ENCODE measurements at regions not wholly inside any gene's neighbourhood (a gene's known extent, or its start where the extent isn't known, plus 50 kb on each side); places are given as distances from the start of the nearest gene placed in this dataset.

DNA sequence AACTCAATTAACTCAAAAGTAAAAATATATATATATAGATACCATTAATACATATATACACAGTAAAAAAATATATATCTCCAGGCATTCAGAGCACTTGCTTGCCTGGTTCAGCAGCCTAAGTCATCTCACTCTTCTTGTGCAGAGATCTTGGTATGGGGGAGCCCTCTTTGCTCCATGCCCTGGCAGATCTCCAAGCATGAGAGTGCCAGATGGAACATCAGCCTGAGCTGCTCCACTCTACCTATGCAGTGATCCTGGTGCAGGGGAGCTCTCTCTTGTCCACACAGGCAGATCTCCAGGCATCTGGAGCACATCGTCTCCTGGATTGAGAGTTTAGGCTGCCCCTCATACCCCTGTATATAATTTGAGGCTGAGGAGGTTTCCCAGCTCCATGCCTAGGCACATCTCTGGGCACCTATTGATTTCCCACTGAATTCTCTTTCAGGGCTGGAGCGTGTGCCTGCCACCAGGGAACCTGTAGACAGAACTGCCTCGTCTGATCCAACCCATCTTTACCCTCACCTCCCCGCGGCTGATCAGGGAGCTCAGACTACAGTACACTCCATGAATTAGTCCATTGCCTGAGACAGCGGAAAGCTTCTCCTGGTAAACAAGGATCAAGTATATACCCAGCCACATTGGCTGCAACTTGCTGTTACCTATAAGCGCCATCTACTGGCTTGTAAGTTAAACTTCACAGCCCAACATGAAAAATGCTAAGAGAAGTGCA, 342.4 kb upstream of the GRIA1 start:
- peak overlapping the region; percentile 38 for H3K4me2 ChIP-seq (ENCODE audit: low read length)
- H3K27me3 Mint-ChIP-seq (ENCODE audit: low read depth, unreplicated experiment), result no peaks in the 10 kb centered on the region
- no peak overlapping the region for H3K4me3 Mint-ChIP-seq (ENCODE audit: unreplicated experiment)

DNA sequence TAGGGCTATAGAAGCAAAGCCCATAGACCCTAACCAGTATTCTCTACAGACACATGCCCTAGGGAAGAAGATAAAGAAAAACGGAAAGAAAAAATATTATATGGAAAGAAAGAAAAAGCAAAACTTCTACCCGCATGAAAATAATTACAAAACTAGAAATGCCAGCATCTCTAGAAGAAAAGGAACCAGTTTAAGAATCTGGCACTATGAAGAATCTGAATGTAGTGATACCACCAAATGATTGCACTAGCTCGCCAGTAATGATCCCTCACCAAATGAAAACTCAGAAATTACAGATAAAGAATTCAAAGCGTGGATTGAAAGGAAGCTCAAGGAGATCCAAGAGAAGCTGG, 341.9 kb upstream of the GRIA1 start:
- no peak overlapping the region for H3K4me2 ChIP-seq (ENCODE audit: low read length)
- Mint-ChIP-seq H3K27ac (ENCODE audit: unreplicated experiment) (no peak overlapping the region), H3K4me3 (ENCODE audit: unreplicated experiment) (no peak overlapping the region), H3K36me3 (ENCODE audit: low read depth, unreplicated experiment) (no peaks in the 10 kb centered on the region), H3K4me1 (ENCODE audit: low read depth, unreplicated experiment) (peaks cover 2% of the 10 kb centered on the region), H3K9me3 (ENCODE audit: unreplicated experiment) (peaks cover 5% of the 10 kb centered on the region), H3K27me3 (ENCODE audit: low read depth, unreplicated experiment) (no peaks in the 10 kb centered on the region)
- H3K4me1 ChIP-seq (ENCODE audit: insufficient read depth, low read length), result peaks cover 4% of the 10 kb centered on the region
- no peak overlapping the region for H3K4me3 ChIP-seq (ENCODE audit: insufficient read depth, low read depth, low read length)
- no peak for DNase-seq (ENCODE audit: low read depth)
- H2AFZ ChIP-seq (ENCODE audit: low read depth, low read length), result no peak overlapping the region
- no peaks in the 10 kb centered on the region for H3K27me3 ChIP-seq (ENCODE audit: insufficient read depth, low read length)
- no peak for FAIRE-seq
- no peaks in the 10 kb centered on the region for H4K20me1 ChIP-seq (ENCODE audit: insufficient read depth, low read length)
- peaks cover 3% of the 10 kb centered on the region for H3K9me3 ChIP-seq (ENCODE audit: insufficient read depth, low read depth, low read length)
- no peaks in the 10 kb centered on the region for H3K79me2 ChIP-seq (ENCODE audit: insufficient read depth, low read length)
- no peak for TF ChIP-seq EZH2 (IDR thresholded peaks at IDR 0.05; ENCODE audit: insufficient read depth, low read length)
- TF ChIP-seq, protein P1, sequence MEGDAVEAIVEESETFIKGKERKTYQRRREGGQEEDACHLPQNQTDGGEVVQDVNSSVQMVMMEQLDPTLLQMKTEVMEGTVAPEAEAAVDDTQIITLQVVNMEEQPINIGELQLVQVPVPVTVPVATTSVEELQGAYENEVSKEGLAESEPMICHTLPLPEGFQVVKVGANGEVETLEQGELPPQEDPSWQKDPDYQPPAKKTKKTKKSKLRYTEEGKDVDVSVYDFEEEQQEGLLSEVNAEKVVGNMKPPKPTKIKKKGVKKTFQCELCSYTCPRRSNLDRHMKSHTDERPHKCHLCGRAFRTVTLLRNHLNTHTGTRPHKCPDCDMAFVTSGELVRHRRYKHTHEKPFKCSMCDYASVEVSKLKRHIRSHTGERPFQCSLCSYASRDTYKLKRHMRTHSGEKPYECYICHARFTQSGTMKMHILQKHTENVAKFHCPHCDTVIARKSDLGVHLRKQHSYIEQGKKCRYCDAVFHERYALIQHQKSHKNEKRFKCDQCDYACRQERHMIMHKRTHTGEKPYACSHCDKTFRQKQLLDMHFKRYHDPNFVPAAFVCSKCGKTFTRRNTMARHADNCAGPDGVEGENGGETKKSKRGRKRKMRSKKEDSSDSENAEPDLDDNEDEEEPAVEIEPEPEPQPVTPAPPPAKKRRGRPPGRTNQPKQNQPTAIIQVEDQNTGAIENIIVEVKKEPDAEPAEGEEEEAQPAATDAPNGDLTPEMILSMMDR (IDR thresholded peaks at IDR 0.05; ENCODE audit: insufficient read depth, low read depth, low read length), result no peak
- H3K36me3 ChIP-seq (ENCODE audit: insufficient read depth, low read length), result no peaks in the 10 kb centered on the region
- no peak overlapping the region for H3K9ac ChIP-seq (ENCODE audit: low read length)
- no peak overlapping the region for H3K27ac ChIP-seq (ENCODE audit: low read depth, low read length)

More for the DNA sequence above, 342.4 kb upstream of the GRIA1 start:
- no peaks in the 10 kb centered on the region for H3K36me3 ChIP-seq (ENCODE audit: insufficient read depth, low read length)
- H3K9ac ChIP-seq (ENCODE audit: low read length), result no peak overlapping the region
- peak; percentile 54 for DNase-seq (ENCODE audit: low read depth)
- H3K4me1 ChIP-seq (ENCODE audit: insufficient read depth, low read length), result peaks cover 4% of the 10 kb centered on the region
- Mint-ChIP-seq H3K36me3 (ENCODE audit: low read depth, unreplicated experiment) (no peaks in the 10 kb centered on the region), H3K27ac (ENCODE audit: unreplicated experiment) (no peak overlapping the region), H3K9me3 (ENCODE audit: unreplicated experiment) (peaks cover 6% of the 10 kb centered on the region), H3K4me1 (ENCODE audit: low read depth, unreplicated experiment) (peaks cover 2% of the 10 kb centered on the region)
- peaks cover 7% of the 10 kb centered on the region for H3K9me3 ChIP-seq (ENCODE audit: insufficient read depth, low read depth, low read length)
- H3K4me3 ChIP-seq (ENCODE audit: insufficient read depth, low read depth, low read length), result no peak overlapping the region
- no peaks in the 10 kb centered on the region for H4K20me1 ChIP-seq (ENCODE audit: insufficient read depth, low read length)
- no peaks in the 10 kb centered on the region for H3K79me2 ChIP-seq (ENCODE audit: insufficient read depth, low read length)
- no peak for TF ChIP-seq EZH2 (IDR thresholded peaks at IDR 0.05; ENCODE audit: insufficient read depth, low read length)
- TF ChIP-seq, protein P1 (IDR thresholded peaks at IDR 0.05; ENCODE audit: insufficient read depth, low read depth, low read length), result peak; percentile 73
- FAIRE-seq, result no peak
- no peak overlapping the region for H2AFZ ChIP-seq (ENCODE audit: low read depth, low read length)
- no peaks in the 10 kb centered on the region for H3K27me3 ChIP-seq (ENCODE audit: insufficient read depth, low read length)
- no peak overlapping the region for H3K27ac ChIP-seq (ENCODE audit: low read depth, low read length)

DNA sequence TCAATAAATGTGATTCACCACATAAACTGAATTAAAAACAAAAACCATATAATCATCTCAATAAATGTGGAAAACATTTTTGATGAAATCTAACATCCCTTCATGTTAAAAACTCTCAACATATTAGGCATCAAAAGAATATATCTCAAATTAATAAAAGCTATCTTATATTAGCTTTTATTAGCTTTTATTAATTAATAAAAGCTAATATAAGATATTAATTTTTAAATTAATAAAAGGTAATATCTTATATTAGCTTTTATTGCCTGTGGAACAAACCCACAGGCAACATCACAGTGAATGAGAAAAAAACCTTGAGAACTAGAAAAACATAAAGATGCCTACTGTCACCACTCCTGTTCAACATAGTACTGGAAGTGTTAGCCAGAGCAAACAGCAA, 338.9 kb upstream of the GRIA1 start:
- Mint-ChIP-seq H3K4me3 (ENCODE audit: unreplicated experiment) (no peak overlapping the region), H3K27me3 (ENCODE audit: low read depth, unreplicated experiment) (no peaks in the 10 kb centered on the region), H3K27ac (ENCODE audit: unreplicated experiment) (no peak overlapping the region), H3K9me3 (ENCODE audit: unreplicated experiment) (peaks cover 3% of the 10 kb centered on the region), H3K36me3 (ENCODE audit: low read depth, unreplicated experiment) (no peaks in the 10 kb centered on the region), H3K4me1 (ENCODE audit: low read depth, unreplicated experiment) (peaks cover 2% of the 10 kb centered on the region)
- no peak for DNase-seq (ENCODE audit: low read depth)
- Histone ChIP-seq H3K36me3 (ENCODE audit: insufficient read depth, low read length) (no peaks in the 10 kb centered on the region), H4K20me1 (ENCODE audit: insufficient read depth, low read length) (no peaks in the 10 kb centered on the region), H3K27me3 (ENCODE audit: insufficient read depth, low read length) (no peaks in the 10 kb centered on the region), H2AFZ (ENCODE audit: low read depth, low read length) (no peak overlapping the region), H3K9me3 (ENCODE audit: insufficient read depth, low read depth, low read length) (no peaks in the 10 kb centered on the region), H3K4me2 (ENCODE audit: low read length) (no peak overlapping the region), H3K4me1 (ENCODE audit: insufficient read depth, low read length) (peaks cover 4% of the 10 kb centered on the region), H3K79me2 (ENCODE audit: insufficient read depth, low read length) (no peaks in the 10 kb centered on the region), H3K9ac (ENCODE audit: low read length) (no peak overlapping the region), H3K27ac (ENCODE audit: low read depth, low read length) (no peak overlapping the region), H3K4me3 (ENCODE audit: insufficient read depth, low read depth, low read length) (no peak overlapping the region)
- FAIRE-seq, result no peak
- TF ChIP-seq, protein P1 (IDR thresholded peaks at IDR 0.05; ENCODE audit: insufficient read depth, low read depth, low read length), result no peak
- no peak for TF ChIP-seq EZH2 (IDR thresholded peaks at IDR 0.05; ENCODE audit: insufficient read depth, low read length)

Measured in astrocyte (in vitro differentiated cells and primary cell).